CD4-positive, CD25-positive, alpha-beta regulatory T cell (primary cell): ENCODE measurements at regions not wholly inside any gene's neighbourhood (a gene's known extent, or its start where the extent isn't known, plus 50 kb on each side); places are given as distances from the start of the nearest gene placed in this dataset.

Experiments
- ATAC-seq, 2 donors: fragments of 150-1000 bp; cut with Tn5 transposase; one replicate each; pipeline ENCODE4 v1.10.0; 2021; ENCODE audit warnings: low read depth in 2 of 2, moderate number of reproducible peaks in 2 of 2, moderate library complexity in 1 of 2
- DNase-seq, 3 donors: peaks; one replicate each; pipeline versions ENCODE4 v3.0.0 to v3.0.0-alpha.2; 2012 to 2022; ENCODE audit warnings: mixed read lengths in 1 of 3
- H3K27ac ChIP-seq: one replicate; pipeline ENCODE4 v1.7.0; 2013; ENCODE audit warnings: mild to moderate bottlenecking, low read length; ENCODE audit not compliant: insufficient read depth, poor library complexity, severe bottlenecking
- H3K27me3 ChIP-seq: one replicate; pipeline ENCODE4 v1.7.0; 2013; ENCODE audit warnings: low read length; ENCODE audit not compliant: control insufficient read depth, insufficient read depth
- H3K36me3 ChIP-seq: one replicate; pipeline ENCODE4 v1.7.0; 2013; ENCODE audit warnings: mild to moderate bottlenecking, low read length, moderate library complexity; ENCODE audit not compliant: control insufficient read depth, insufficient read depth
- H3K4me1 ChIP-seq: 2 replicates; pipeline ENCODE4 v1.7.0; 2013; ENCODE audit warnings: mild to moderate bottlenecking, low read length; ENCODE audit not compliant: insufficient read depth, control insufficient read depth, poor library complexity, severe bottlenecking
- H3K4me3 ChIP-seq: one replicate; pipeline ENCODE4 v1.7.0; 2013; ENCODE audit warnings: low read depth, mild to moderate bottlenecking, low read length, moderate library complexity
- H3K9me3 ChIP-seq, 2 experiments: 1 replicate in 1 of 2; 2 replicates in 1 of 2; pipeline ENCODE4 v1.7.0; 2013; ENCODE audit warnings: low read length in 2 of 2, mild to moderate bottlenecking in 1 of 2, moderate library complexity in 1 of 2; ENCODE audit not compliant: control insufficient read depth in 2 of 2
- H3K27ac Mint-ChIP-seq, 3 donors: one replicate each; pipeline ENCODE4 v1.8.0; 2020 to 2022; ENCODE audit warnings: mild to moderate bottlenecking in 3 of 3, mixed read lengths in 3 of 3, moderate library complexity in 2 of 3
- H3K27me3 Mint-ChIP-seq: one replicate; pipeline ENCODE4 v1.8.0; 2022; ENCODE audit warnings: mild to moderate bottlenecking, mixed read lengths
- H3K36me3 Mint-ChIP-seq: one replicate; pipeline ENCODE4 v1.8.0; 2020; ENCODE audit warnings: mixed read lengths
- H3K4me1 Mint-ChIP-seq, 4 donors: one replicate each; pipeline ENCODE4 v1.8.0; 2020 to 2022; ENCODE audit warnings: mixed read lengths in 4 of 4, mild to moderate bottlenecking in 1 of 4
- H3K4me3 Mint-ChIP-seq, 4 donors: one replicate each; pipeline ENCODE4 v1.8.0; 2020 to 2022; ENCODE audit warnings: mild to moderate bottlenecking in 4 of 4, mixed read lengths in 4 of 4, moderate library complexity in 3 of 4
- H3K9me3 Mint-ChIP-seq, 7 donors: one replicate each; pipeline ENCODE4 v1.8.0; 2020 to 2022; ENCODE audit warnings: mixed read lengths in 7 of 7, mild to moderate bottlenecking in 3 of 7, moderate library complexity in 2 of 7

DNA sequence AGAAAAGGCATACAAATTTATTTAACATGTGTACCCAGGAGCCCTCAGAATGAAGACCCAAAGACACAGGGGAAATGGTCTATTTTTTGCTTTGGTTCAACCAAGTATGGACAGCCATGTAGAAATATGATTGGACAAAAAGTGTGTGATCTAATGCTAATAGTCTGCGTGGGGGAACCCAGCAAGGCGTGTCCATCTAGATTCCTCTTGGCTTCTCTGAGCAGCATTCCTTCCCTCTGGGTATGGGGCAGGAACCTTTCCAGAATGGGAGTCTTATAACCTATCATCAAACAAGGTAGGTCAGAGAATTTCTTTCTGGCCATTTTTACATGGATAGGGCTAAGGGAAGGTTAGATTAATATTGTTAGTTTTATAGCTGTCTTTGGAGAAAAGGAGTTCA, 698.2 kb downstream of the FGF9 start:
- no peaks in the 10 kb centered on the region for H3K27me3 Mint-ChIP-seq
- H3K4me3 ChIP-seq, result no peak overlapping the region
- H3K9me3 ChIP-seq, result peaks cover 2 to 17% of the 10 kb centered on the region in 2 experiments
- no peaks in the 10 kb centered on the region for H3K4me1 Mint-ChIP-seq
- no peaks in the 10 kb centered on the region for H3K36me3 ChIP-seq
- H3K27ac ChIP-seq, result no peak overlapping the region
- H3K27me3 ChIP-seq, result no peaks in the 10 kb centered on the region
- no peaks in the 10 kb centered on the region for H3K36me3 Mint-ChIP-seq
- H3K4me1 ChIP-seq, result no peaks in the 10 kb centered on the region
- no peak overlapping the region for H3K27ac Mint-ChIP-seq
- ATAC-seq, result no peak
- H3K4me3 Mint-ChIP-seq, result no peak overlapping the region
- H3K9me3 Mint-ChIP-seq, result peaks cover 0 to 27% (median 11%) of the 10 kb centered on the region in 7 donors
- DNase-seq, result no peak

GRCh38 chr13:22369840-22370239, 699.0 kb downstream of the FGF9 start:
- Histone ChIP-seq H3K27ac (no peak overlapping the region), H3K27me3 (no peaks in the 10 kb centered on the region), H3K4me1 (no peaks in the 10 kb centered on the region), H3K4me3 (no peak overlapping the region), H3K9me3 (peaks cover 2 to 17% of the 10 kb centered on the region in 2 experiments), H3K36me3 (no peaks in the 10 kb centered on the region)
- ATAC-seq (no peak), DNase-seq (no peak)
- no peak overlapping the region for H3K4me3 Mint-ChIP-seq
- H3K27ac Mint-ChIP-seq, result no peak overlapping the region
- H3K36me3 Mint-ChIP-seq, result no peaks in the 10 kb centered on the region
- H3K4me1 Mint-ChIP-seq, result no peaks in the 10 kb centered on the region
- peaks cover 0 to 23% (median 11%) of the 10 kb centered on the region in 7 donors for H3K9me3 Mint-ChIP-seq
- no peaks in the 10 kb centered on the region for H3K27me3 Mint-ChIP-seq

- H3K4me1 Mint-ChIP-seq, result no peaks in the 10 kb centered on the region
- H3K9me3 Mint-ChIP-seq, result peaks cover 0 to 30% (median 11%) of the 10 kb centered on the region in 7 donors
- peaks cover 5 to 17% of the 10 kb centered on the region in 2 experiments for H3K9me3 ChIP-seq
- H3K36me3 ChIP-seq, result no peaks in the 10 kb centered on the region
- no peak overlapping the region for H3K4me3 ChIP-seq
- no peak overlapping the region for H3K27ac ChIP-seq
- H3K27me3 ChIP-seq, result no peaks in the 10 kb centered on the region
- H3K36me3 Mint-ChIP-seq, result no peaks in the 10 kb centered on the region
- no peak for ATAC-seq
- no peak overlapping the region for H3K4me3 Mint-ChIP-seq
- DNase-seq, result no peak
- H3K27me3 Mint-ChIP-seq, result no peaks in the 10 kb centered on the region
- no peak overlapping the region for H3K27ac Mint-ChIP-seq
- H3K4me1 ChIP-seq, result no peaks in the 10 kb centered on the region
Measured at GRCh38 chr13:22372261-22372660, 701.4 kb downstream of the FGF9 start.

DNA sequence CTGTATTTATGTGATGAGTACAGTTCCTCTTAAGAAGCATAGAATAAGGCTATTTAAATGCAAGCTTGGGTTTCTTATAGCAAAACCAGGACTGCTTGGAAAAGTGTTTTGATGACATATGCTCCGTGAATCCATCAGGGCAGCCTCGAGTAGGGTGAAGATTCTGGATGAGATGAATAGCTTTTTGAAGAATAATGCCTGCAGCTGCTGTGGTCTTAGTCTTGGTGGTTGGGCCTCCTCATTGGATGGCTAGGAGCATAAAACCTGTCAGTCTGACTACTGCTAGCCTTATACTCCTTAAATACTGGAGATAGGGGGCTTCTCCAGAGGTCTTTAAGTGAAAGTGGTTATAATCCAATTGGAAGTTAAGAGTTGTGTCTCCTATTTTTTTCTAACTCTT, 704.3 kb downstream of the FGF9 start:
- no peak overlapping the region for H3K27ac Mint-ChIP-seq
- Histone ChIP-seq H3K27me3 (no peaks in the 10 kb centered on the region), H3K27ac (no peak overlapping the region), H3K9me3 (peaks cover 10 to 17% of the 10 kb centered on the region in 2 experiments), H3K36me3 (no peaks in the 10 kb centered on the region), H3K4me1 (no peaks in the 10 kb centered on the region), H3K4me3 (no peak overlapping the region)
- H3K4me1 Mint-ChIP-seq, result no peaks in the 10 kb centered on the region
- ATAC-seq (no peak), DNase-seq (no peak)
- peaks cover 0 to 36% (median 13%) of the 10 kb centered on the region in 7 donors for H3K9me3 Mint-ChIP-seq
- no peaks in the 10 kb centered on the region for H3K27me3 Mint-ChIP-seq
- H3K4me3 Mint-ChIP-seq, result no peak overlapping the region
- H3K36me3 Mint-ChIP-seq, result no peaks in the 10 kb centered on the region

- H3K36me3 Mint-ChIP-seq, result no peaks in the 10 kb centered on the region
Measured at GRCh38 chr13:22387899-22388298, 717.0 kb downstream of the FGF9 start.

DNA sequence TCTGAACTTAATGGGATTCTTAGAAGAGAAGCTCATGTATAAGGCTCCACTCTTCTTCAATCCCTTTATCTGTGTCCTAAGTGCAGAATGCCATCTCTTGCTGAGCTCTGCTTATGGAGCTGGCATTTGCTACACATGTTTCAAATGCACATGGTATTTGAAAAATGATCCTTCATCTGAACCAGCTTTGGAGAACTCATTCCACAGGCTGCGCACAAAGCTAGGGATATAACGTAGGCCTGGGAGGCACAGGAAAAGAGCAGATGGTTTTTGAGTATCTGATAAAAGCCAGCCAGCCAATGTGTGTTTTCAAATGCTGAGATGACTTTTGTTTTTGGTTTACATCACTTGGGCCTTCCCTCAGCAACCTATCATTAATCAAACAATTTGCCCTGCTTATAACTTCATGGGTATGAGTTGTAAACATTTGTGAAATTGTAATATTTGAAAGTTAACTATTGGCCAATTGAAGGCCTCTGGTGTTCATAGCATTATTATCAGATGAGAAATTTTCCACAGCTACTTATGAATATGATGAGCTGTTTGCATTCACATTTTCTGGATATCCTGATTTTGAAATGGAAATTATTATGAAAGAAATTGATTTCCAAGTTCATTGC, 729.0 kb downstream of the FGF9 start:
- Histone ChIP-seq H3K36me3 (no peaks in the 10 kb centered on the region), H3K9me3 (no peaks in the 10 kb centered on the region), H3K4me1 (no peaks in the 10 kb centered on the region), H3K27me3 (no peaks in the 10 kb centered on the region), H3K4me3 (no peak overlapping the region), H3K27ac (no peak overlapping the region)
- DNase-seq (no peak), ATAC-seq (no peak)
- no peak overlapping the region for H3K27ac Mint-ChIP-seq
- peaks cover 0 to 7% (median 0%) of the 10 kb centered on the region in 7 donors for H3K9me3 Mint-ChIP-seq
- no peaks in the 10 kb centered on the region for H3K27me3 Mint-ChIP-seq
- no peaks in the 10 kb centered on the region for H3K36me3 Mint-ChIP-seq
- no peak overlapping the region for H3K4me3 Mint-ChIP-seq
- no peaks in the 10 kb centered on the region for H3K4me1 Mint-ChIP-seq

More at GRCh38 chr13:22387899-22388298, 717.0 kb downstream of the FGF9 start:
- Mint-ChIP-seq H3K27me3 (no peaks in the 10 kb centered on the region), H3K4me3 (no peak overlapping the region), H3K27ac (no peak overlapping the region), H3K9me3 (peaks cover 0 to 7% (median 2%) of the 10 kb centered on the region in 7 donors), H3K4me1 (no peaks in the 10 kb centered on the region)
- Histone ChIP-seq H3K27me3 (no peaks in the 10 kb centered on the region), H3K4me3 (no peak overlapping the region), H3K27ac (no peak overlapping the region), H3K4me1 (no peaks in the 10 kb centered on the region), H3K36me3 (no peaks in the 10 kb centered on the region), H3K9me3 (no peaks in the 10 kb centered on the region)
- DNase-seq, result no peak
- ATAC-seq, result no peak

DNA sequence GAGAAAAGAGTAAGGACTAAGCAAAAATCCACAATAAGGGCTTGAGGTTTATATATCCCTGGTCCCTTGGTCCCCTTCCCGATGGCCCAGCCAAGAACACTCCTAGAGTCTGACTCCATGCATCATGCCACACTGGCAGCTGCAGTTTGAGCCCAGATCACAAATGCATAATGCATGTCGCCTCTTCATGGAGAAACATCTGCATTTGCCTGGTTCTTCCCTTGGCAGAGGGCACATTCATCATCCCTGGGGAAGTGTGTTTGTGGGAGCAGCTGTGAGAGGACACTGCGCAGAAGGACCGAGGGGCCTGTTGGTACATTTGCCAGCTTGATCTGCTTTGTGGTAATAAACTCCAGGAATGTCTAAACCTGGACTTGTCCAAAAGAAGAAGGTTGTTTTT, 731.8 kb downstream of the FGF9 start:
- Histone ChIP-seq H3K4me1 (no peaks in the 10 kb centered on the region), H3K27ac (no peak overlapping the region), H3K27me3 (no peaks in the 10 kb centered on the region), H3K9me3 (no peaks in the 10 kb centered on the region), H3K4me3 (no peak overlapping the region), H3K36me3 (no peaks in the 10 kb centered on the region)
- ATAC-seq, result no peak
- Mint-ChIP-seq H3K27ac (no peak overlapping the region), H3K36me3 (no peaks in the 10 kb centered on the region), H3K4me1 (no peaks in the 10 kb centered on the region), H3K4me3 (no peak overlapping the region), H3K27me3 (no peaks in the 10 kb centered on the region), H3K9me3 (peaks cover 0 to 7% (median 0%) of the 10 kb centered on the region in 7 donors)
- DNase-seq, result no peak

DNA sequence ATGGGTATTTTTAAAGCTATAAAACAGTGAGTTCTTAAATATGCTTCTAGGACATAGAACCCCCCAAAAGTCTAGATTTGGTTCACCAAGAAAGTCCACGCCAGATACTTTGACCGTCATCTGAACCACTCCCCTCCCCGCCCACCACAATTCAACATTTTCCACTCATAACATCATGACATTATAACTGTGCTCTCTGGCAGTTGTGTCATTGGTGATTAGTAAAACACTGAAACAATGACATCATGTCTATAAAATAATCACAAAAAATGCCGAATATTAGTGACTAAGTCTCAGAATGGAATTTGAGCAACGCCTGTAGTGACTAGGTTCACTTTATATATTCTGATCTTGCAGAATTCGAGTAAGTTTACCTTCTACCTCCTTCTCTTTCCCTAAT, 732.3 kb downstream of the FGF9 start:
- no peaks in the 10 kb centered on the region for H3K27me3 Mint-ChIP-seq
- no peaks in the 10 kb centered on the region for H3K4me1 ChIP-seq
- no peak overlapping the region for H3K27ac ChIP-seq
- H3K9me3 ChIP-seq, result no peaks in the 10 kb centered on the region
- no peaks in the 10 kb centered on the region for H3K36me3 Mint-ChIP-seq
- no peaks in the 10 kb centered on the region for H3K36me3 ChIP-seq
- ATAC-seq, result no peak
- H3K27me3 ChIP-seq, result no peaks in the 10 kb centered on the region
- no peak overlapping the region for H3K4me3 Mint-ChIP-seq
- H3K4me3 ChIP-seq, result no peak overlapping the region
- no peak for DNase-seq
- peaks cover 0 to 8% (median 0%) of the 10 kb centered on the region in 7 donors for H3K9me3 Mint-ChIP-seq
- no peak overlapping the region for H3K27ac Mint-ChIP-seq
- no peaks in the 10 kb centered on the region for H3K4me1 Mint-ChIP-seq
